ENCODE measurements at regions not wholly inside any gene's neighbourhood (a gene's known extent, or its start where the extent isn't known, plus 50 kb on each side); places are given as distances from the start of the nearest gene placed in this dataset.
"Not testable (repeated sequence)": the region's sequence is repeated elsewhere in the genome, so short reads cannot be mapped to it uniquely, and the experiment has no call there.

- DNase-seq (ENCODE audit: low read depth, low spot score), result peak; percentile 13
These were observed 154.4 kb upstream of the SGO1 start for GRCh38 chr3:20340324-20340928.

- no peak for DNase-seq (ENCODE audit: low read depth, low spot score)
These were observed 150.6 kb upstream of the SGO1 start for GRCh38 chr3:20336572-20336971.

- no peak for DNase-seq (ENCODE audit: low read depth, low spot score)
These were observed 148.8 kb upstream of the SGO1 start for GRCh38 chr3:20334842-20335241.

GRCh38 chr3:20327889-20328288 is 141.9 kb upstream of the SGO1 start:
- DNase-seq (ENCODE audit: low read depth, low spot score), result no peak

- no peak for DNase-seq (ENCODE audit: low read depth, low spot score)
These were observed 140.5 kb upstream of the SGO1 start for GRCh38 chr3:20326541-20326940.

GRCh38 chr3:20325563-20325962 is 139.6 kb upstream of the SGO1 start:
- no peak for DNase-seq (ENCODE audit: low read depth, low spot score)

GRCh38 chr3:20324664-20325478 is 138.9 kb upstream of the SGO1 start:
- DNase-seq (ENCODE audit: low read depth, low spot score), result no peak

- no peak for DNase-seq (ENCODE audit: low read depth, low spot score)
These were observed 137.4 kb upstream of the SGO1 start for GRCh38 chr3:20323307-20323927.

- DNase-seq (ENCODE audit: low read depth, low spot score), result no peak
These were observed 136.1 kb upstream of the SGO1 start for GRCh38 chr3:20322085-20322484.

GRCh38 chr3:20321391-20322047 is 135.5 kb upstream of the SGO1 start:
- DNase-seq (ENCODE audit: low read depth, low spot score), result no peak

GRCh38 chr3:20320489-20320888 is 134.5 kb upstream of the SGO1 start:
- DNase-seq (ENCODE audit: low read depth, low spot score), result no peak

GRCh38 chr3:20319551-20319950 is 133.5 kb upstream of the SGO1 start:
- DNase-seq (ENCODE audit: low read depth, low spot score), result no peak

- no peak for DNase-seq (ENCODE audit: low read depth, low spot score)
These were observed 131.6 kb upstream of the SGO1 start for GRCh38 chr3:20317616-20318015.

- no peak for DNase-seq (ENCODE audit: low read depth, low spot score)
These were observed 130.2 kb upstream of the SGO1 start for GRCh38 chr3:20316238-20316637.

- DNase-seq (ENCODE audit: low read depth, low spot score), result no peak
These were observed 124.6 kb upstream of the SGO1 start for GRCh38 chr3:20310629-20311028.

GRCh38 chr3:20307383-20307782 is 121.4 kb upstream of the SGO1 start:
- no peak for DNase-seq (ENCODE audit: low read depth, low spot score)

- DNase-seq (ENCODE audit: low read depth, low spot score), result no peak
These were observed 119.6 kb upstream of the SGO1 start for GRCh38 chr3:20305647-20306046.

GRCh38 chr3:20302766-20303165 is 116.8 kb upstream of the SGO1 start:
- DNase-seq (ENCODE audit: low read depth, low spot score), result no peak

GRCh38 chr3:20288050-20288449 is 102.0 kb upstream of the SGO1 start:
- no peak for DNase-seq (ENCODE audit: low read depth, low spot score)

GRCh38 chr3:20280257-20280656 is 94.3 kb upstream of the SGO1 start:
- DNase-seq (ENCODE audit: low read depth, low spot score), result no peak

GRCh38 chr3:20265977-20266376 is 80.0 kb upstream of the SGO1 start:
- DNase-seq (ENCODE audit: low read depth, low spot score), result not testable (repeated sequence)

GRCh38 chr3:20264900-20265567 is 79.0 kb upstream of the SGO1 start:
- DNase-seq (ENCODE audit: low read depth, low spot score), result no peak

Data from brain pericyte (primary cell).